KMS-11 (cell line): ENCODE measurements at regions not wholly inside any gene's neighbourhood (a gene's known extent, or its start where the extent isn't known, plus 50 kb on each side); places are given as distances from the start of the nearest gene placed in this dataset.

Source experiments
- H2AFZ ChIP-seq: fragments of 200-600 bp; sonication (generic); 2 replicates; pipeline ENCODE4 v1.6.1; 2016; ENCODE audit warnings: antibody characterized with exemption, mixed run types, low read depth
- H3K27ac ChIP-seq: fragments of 200-600 bp; sonication (generic); 2 replicates; pipeline ENCODE4 v1.6.1; 2016; ENCODE audit warnings: mild to moderate bottlenecking, mixed run types
- H3K27me3 ChIP-seq: fragments of 200-600 bp; sonication (generic); 2 replicates; pipeline ENCODE4 v1.6.1; 2017; ENCODE audit warnings: mild to moderate bottlenecking, low read depth, mixed run types, moderate library complexity; ENCODE audit not compliant: insufficient read depth
- H3K36me3 ChIP-seq: fragments of 200-600 bp; sonication (generic); 2 replicates; pipeline ENCODE4 v1.6.1; 2017; ENCODE audit warnings: mild to moderate bottlenecking, mixed run types; ENCODE audit not compliant: insufficient read depth
- H3K4me1 ChIP-seq: fragments of 200-600 bp; sonication (generic); 2 replicates; pipeline ENCODE4 v1.6.1; 2016; ENCODE audit warnings: mild to moderate bottlenecking, low read depth, mixed run types; ENCODE audit not compliant: poor library complexity, severe bottlenecking
- H3K4me2 ChIP-seq: fragments of 200-600 bp; sonication (generic); 2 replicates; pipeline ENCODE4 v1.7.0; 2016; ENCODE audit warnings: mild to moderate bottlenecking, mixed run types
- H3K4me3 ChIP-seq: fragments of 200-600 bp; sonication (generic); IDR thresholded peaks from 2 replicates; pipeline ENCODE4 v1.6.1; 2017; ENCODE audit warnings: low read depth, low read length, mixed read lengths; ENCODE audit not compliant: insufficient read depth
- H3K79me2 ChIP-seq: fragments of 200-600 bp; sonication (generic); 2 replicates; pipeline ENCODE4 v1.6.1; 2016; ENCODE audit warnings: low read depth, mixed run types; ENCODE audit not compliant: insufficient read depth
- H3K9ac ChIP-seq: fragments of 200-600 bp; sonication (generic); 2 replicates; pipeline ENCODE4 v1.6.1; 2016; ENCODE audit warnings: mild to moderate bottlenecking, mixed run types
- H4K20me1 ChIP-seq: fragments of 200-600 bp; sonication (generic); 2 replicates; pipeline ENCODE4 v1.6.1; 2016; ENCODE audit warnings: mild to moderate bottlenecking, mixed run types; ENCODE audit not compliant: insufficient read depth
- TF ChIP-seq, protein P1 (sequence below): fragments of 200-600 bp; sonication (generic); conservative IDR thresholded peaks from 2 replicates; pipeline ENCODE4 v1.6.1; 2017; ENCODE audit warnings: low read depth, mild to moderate bottlenecking, antibody characterized with exemption, low read length, moderate library complexity, mixed read lengths

DNA sequence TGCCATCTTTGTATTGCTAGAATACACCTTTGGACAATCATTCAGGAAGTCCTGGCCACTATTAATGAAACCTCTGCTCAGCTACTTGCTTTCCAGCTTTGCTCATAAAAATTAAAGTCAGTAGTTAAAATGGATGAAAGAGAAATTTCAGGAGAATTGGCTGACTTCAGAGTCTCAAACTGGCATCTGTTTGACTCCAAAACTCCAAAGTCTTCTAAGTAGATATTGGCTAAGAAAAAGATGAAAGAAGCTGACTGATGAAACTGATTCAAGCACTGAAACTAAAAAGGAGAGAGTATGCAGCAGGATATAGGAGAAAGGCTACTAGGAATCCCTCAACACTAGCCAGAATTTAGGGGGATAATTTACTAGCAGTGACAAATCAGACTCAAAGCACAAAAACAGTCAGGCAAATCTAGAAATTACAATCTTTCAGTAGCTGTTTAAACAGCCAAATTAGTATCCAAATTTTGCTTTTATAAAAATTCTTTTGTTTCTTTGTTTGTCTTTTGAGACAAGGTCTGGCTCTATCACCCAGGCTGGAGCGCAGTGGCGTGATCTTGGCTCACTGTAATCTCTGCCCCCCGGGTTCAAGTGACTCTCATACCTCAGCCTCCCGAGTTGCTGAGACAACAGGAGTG lies 52.1 kb upstream of the DTNA start:
- no peaks in the 10 kb centered on the region for H3K36me3 ChIP-seq
- no peaks in the 10 kb centered on the region for H3K79me2 ChIP-seq
- peaks cover 50% of the 10 kb centered on the region for H3K4me1 ChIP-seq
- H2AFZ ChIP-seq = no peak overlapping the region
- TF ChIP-seq, protein P1, sequence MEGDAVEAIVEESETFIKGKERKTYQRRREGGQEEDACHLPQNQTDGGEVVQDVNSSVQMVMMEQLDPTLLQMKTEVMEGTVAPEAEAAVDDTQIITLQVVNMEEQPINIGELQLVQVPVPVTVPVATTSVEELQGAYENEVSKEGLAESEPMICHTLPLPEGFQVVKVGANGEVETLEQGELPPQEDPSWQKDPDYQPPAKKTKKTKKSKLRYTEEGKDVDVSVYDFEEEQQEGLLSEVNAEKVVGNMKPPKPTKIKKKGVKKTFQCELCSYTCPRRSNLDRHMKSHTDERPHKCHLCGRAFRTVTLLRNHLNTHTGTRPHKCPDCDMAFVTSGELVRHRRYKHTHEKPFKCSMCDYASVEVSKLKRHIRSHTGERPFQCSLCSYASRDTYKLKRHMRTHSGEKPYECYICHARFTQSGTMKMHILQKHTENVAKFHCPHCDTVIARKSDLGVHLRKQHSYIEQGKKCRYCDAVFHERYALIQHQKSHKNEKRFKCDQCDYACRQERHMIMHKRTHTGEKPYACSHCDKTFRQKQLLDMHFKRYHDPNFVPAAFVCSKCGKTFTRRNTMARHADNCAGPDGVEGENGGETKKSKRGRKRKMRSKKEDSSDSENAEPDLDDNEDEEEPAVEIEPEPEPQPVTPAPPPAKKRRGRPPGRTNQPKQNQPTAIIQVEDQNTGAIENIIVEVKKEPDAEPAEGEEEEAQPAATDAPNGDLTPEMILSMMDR = no peak
- H3K27ac ChIP-seq = peak overlapping the region; percentile 5; the same call in 1 of the 2 replicates
- H4K20me1 ChIP-seq = no peaks in the 10 kb centered on the region
- H3K9ac ChIP-seq = no peak overlapping the region
- no peaks in the 10 kb centered on the region for H3K27me3 ChIP-seq
- no peak overlapping the region for H3K4me3 ChIP-seq
- no peak overlapping the region for H3K4me2 ChIP-seq

DNA sequence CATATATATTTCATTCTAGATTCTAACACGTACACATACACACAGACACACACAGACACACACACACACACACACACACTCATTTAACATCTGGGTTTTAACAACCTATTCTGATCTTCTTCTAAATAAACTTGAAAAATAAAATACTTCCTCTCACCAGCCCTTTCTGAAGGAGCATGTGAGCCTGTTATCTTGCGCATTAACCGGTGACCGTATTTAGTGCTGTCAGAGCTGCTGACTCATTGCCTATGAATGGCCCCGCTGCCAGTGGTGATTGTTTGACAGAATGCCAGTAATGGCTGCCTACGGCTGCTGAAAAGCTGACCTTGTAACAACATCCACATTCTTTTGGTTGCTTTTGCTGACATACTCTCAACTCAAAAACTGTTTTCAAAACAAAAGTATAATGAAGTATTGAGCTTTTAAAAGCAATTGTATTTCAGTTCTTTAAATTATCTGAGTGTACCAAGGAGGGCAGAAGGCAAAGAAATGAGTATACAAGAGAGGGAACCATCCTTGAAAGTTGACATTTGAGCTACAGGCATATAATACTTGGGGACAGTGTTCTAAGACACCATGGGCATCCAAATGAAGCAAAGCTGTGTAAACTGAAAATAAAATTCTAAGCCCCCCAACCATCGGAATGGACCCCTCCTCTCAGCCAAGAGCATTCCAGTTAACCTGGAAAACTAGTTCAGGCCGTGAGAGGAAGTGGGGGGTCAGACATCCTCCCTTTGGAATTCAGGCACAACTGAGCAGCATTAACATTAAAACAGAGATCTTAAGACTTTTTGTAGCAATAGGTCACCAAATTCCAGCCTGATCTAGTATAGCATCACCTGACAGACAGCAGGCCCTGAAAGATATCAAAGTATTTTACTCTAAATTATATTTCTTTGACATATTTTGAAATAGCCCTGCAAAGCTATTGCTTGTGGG lies 50.2 kb upstream of the DTNA start:
- Histone ChIP-seq H3K4me2 (peak overlapping the region; percentile 46), H3K27me3 (no peaks in the 10 kb centered on the region), H3K36me3 (no peaks in the 10 kb centered on the region), H3K27ac (peak overlapping the region; percentile 81), H3K79me2 (no peaks in the 10 kb centered on the region), H3K4me1 (peaks cover 50% of the 10 kb centered on the region), H3K9ac (peak overlapping the region; percentile 53; the same call in 1 of the 2 replicates), H4K20me1 (no peaks in the 10 kb centered on the region), H3K4me3 (no peak overlapping the region), H2AFZ (peak overlapping the region; percentile 23; the same call in 1 of the 2 replicates)
- TF ChIP-seq, protein P1 = no peak
